ENCODE measurements at regions not wholly inside any gene's neighbourhood (a gene's known extent, or its start where the extent isn't known, plus 50 kb on each side); places are given as distances from the start of the nearest gene placed in this dataset.

- H3K27me3 ChIP-seq (ENCODE audit: insufficient read depth, poor library complexity, severe bottlenecking): no peaks in the 10 kb centered on the region
- no peak overlapping the region for H3K27ac ChIP-seq (replicated peaks)
- no peak overlapping the region for H3K4me3 ChIP-seq (replicated peaks; ENCODE audit: insufficient read depth, low read length)
- TF ChIP-seq CTCF (IDR thresholded peaks at IDR 0.05; ENCODE audit: insufficient read depth, low read length) (no peak), GABPA (IDR thresholded peaks at IDR 0.05; ENCODE audit: low read depth) (no peak), POLR2AphosphoS5 (IDR thresholded peaks at IDR 0.05; ENCODE audit: low read depth) (no peak), SPI1 (IDR thresholded peaks at IDR 0.05; ENCODE audit: borderline replicate concordance, low read depth) (no peak), REST (IDR thresholded peaks at IDR 0.05; ENCODE audit: insufficient replicate concordance, low read depth) (no peak)
- no peak for DNase-seq (ENCODE audit: low read depth in 1 of 2, low spot score in 1 of 2)
Measured at GRCh38 chr1:105485207-105485606, 1571.3 kb upstream of the PRMT6 start.

- no peak for DNase-seq (ENCODE audit: low read depth in 1 of 2, low spot score in 1 of 2)
- Histone ChIP-seq H3K4me3 (replicated peaks; ENCODE audit: insufficient read depth, low read length) (no peak overlapping the region), H3K27me3 (ENCODE audit: insufficient read depth, poor library complexity, severe bottlenecking) (no peaks in the 10 kb centered on the region), H3K27ac (replicated peaks) (no peak overlapping the region)
- TF ChIP-seq SPI1 (IDR thresholded peaks at IDR 0.05; ENCODE audit: borderline replicate concordance, low read depth) (no peak), GABPA (IDR thresholded peaks at IDR 0.05; ENCODE audit: low read depth) (no peak), CTCF (IDR thresholded peaks at IDR 0.05; ENCODE audit: insufficient read depth, low read length) (no peak), REST (IDR thresholded peaks at IDR 0.05; ENCODE audit: insufficient replicate concordance, low read depth) (no peak)
Measured at GRCh38 chr1:105492921-105493320, 1563.6 kb upstream of the PRMT6 start.

GRCh38 chr1:105516068-105516467 lies 1540.4 kb upstream of the PRMT6 start:
- Histone ChIP-seq H3K4me3 (replicated peaks; ENCODE audit: insufficient read depth, low read length) (no peak overlapping the region), H3K27me3 (ENCODE audit: insufficient read depth, poor library complexity, severe bottlenecking) (no peaks in the 10 kb centered on the region), H3K27ac (replicated peaks) (no peak overlapping the region)
- no peak for DNase-seq (ENCODE audit: low read depth in 1 of 2, low spot score in 1 of 2)
- TF ChIP-seq SPI1 (IDR thresholded peaks at IDR 0.05; ENCODE audit: borderline replicate concordance, low read depth) (no peak), CTCF (IDR thresholded peaks at IDR 0.05; ENCODE audit: insufficient read depth, low read length) (no peak), REST (IDR thresholded peaks at IDR 0.05; ENCODE audit: insufficient replicate concordance, low read depth) (no peak), POLR2AphosphoS5 (IDR thresholded peaks at IDR 0.05; ENCODE audit: low read depth) (no peak), GABPA (IDR thresholded peaks at IDR 0.05; ENCODE audit: low read depth) (no peak)
